HCT116 (cell line): ENCODE measurements at regions not wholly inside any gene's neighbourhood (a gene's known extent, or its start where the extent isn't known, plus 50 kb on each side); places are given as distances from the start of the nearest gene placed in this dataset.

Experiments
- ATF3 ChIP-seq: IDR thresholded peaks from 2 replicates; pipeline ENCODE4 v1.6.1; 2012
- CEBPB ChIP-seq: IDR thresholded peaks from 2 replicates; pipeline ENCODE4 v1.6.1; 2012; ENCODE audit warnings: low read depth
- EGR1 ChIP-seq: IDR thresholded peaks from 2 replicates; pipeline ENCODE4 v1.6.1; 2012; ENCODE audit warnings: low read depth
- EZH2 ChIP-seq: fragments of 200-600 bp; sonication (generic); IDR thresholded peaks from 2 replicates; pipeline ENCODE4 v1.6.1; 2017; ENCODE audit warnings: antibody characterized with exemption, mixed run types
- EZH2phosphoT487 ChIP-seq: fragments of 200-600 bp; IDR thresholded peaks from 2 replicates; pipeline ENCODE4 v1.6.1; 2018; ENCODE audit warnings: antibody characterized with exemption, borderline replicate concordance
- POLR2A ChIP-seq: IDR thresholded peaks from 2 replicates; pipeline ENCODE4 v1.7.0; 2011; ENCODE audit warnings: borderline replicate concordance; ENCODE audit not compliant: insufficient read depth, insufficient read length; ENCODE audit errors: extremely low read depth
- POLR2AphosphoS5 ChIP-seq: IDR thresholded peaks from 2 replicates; pipeline ENCODE4 v1.6.1; 2011; ENCODE audit warnings: mild to moderate bottlenecking, low read depth, low read length, moderate library complexity
- RAD21 ChIP-seq: IDR thresholded peaks from 2 replicates; pipeline ENCODE4 v1.6.1; 2012; ENCODE audit warnings: low read depth, mild to moderate bottlenecking
- YY1 ChIP-seq: IDR thresholded peaks from 2 replicates; pipeline ENCODE4 v1.6.1; 2011; ENCODE audit warnings: low read length, low read depth, moderate library complexity, mild to moderate bottlenecking; ENCODE audit not compliant: insufficient replicate concordance; ENCODE audit errors: extremely low read depth
- ZNF274 ChIP-seq: fragments of 200-500 bp; sonication (Bioruptor generic); IDR thresholded peaks from 2 replicates; pipeline ENCODE4 v1.6.1; 2014; ENCODE audit warnings: mild to moderate bottlenecking, low read depth, low read length, inconsistent platforms
- TF ChIP-seq, protein P1 (sequence below), 3 experiments: fragments of 200-600 bp in 1 of 3; sonication (generic) in 1 of 3; IDR thresholded peaks in 2 of 3; conservative IDR thresholded peaks in 1 of 3; 2 replicates each; pipeline ENCODE4 v1.5.1; 2012 to 2017; ENCODE audit warnings: low read depth in 2 of 3, low read length in 2 of 3, antibody characterized with exemption in 1 of 3, borderline replicate concordance in 1 of 3, control low read depth in 1 of 3, mild to moderate bottlenecking in 1 of 3, mixed read lengths in 1 of 3, mixed run types in 1 of 3, moderate library complexity in 1 of 3; ENCODE audit not compliant: insufficient read depth in 1 of 3
- TF ChIP-seq, protein P2 (sequence below): IDR thresholded peaks from 2 replicates; pipeline ENCODE4 v1.6.1; 2011; ENCODE audit warnings: mild to moderate bottlenecking, low read length, moderate library complexity; ENCODE audit not compliant: insufficient replicate concordance; ENCODE audit errors: extremely low read depth
- TF ChIP-seq, protein P3 (sequence below): IDR thresholded peaks from 2 replicates; pipeline ENCODE4 v1.6.1; 2012; ENCODE audit warnings: low read depth

- TF ChIP-seq ZNF274, result no peak
- TF ChIP-seq, protein P1, sequence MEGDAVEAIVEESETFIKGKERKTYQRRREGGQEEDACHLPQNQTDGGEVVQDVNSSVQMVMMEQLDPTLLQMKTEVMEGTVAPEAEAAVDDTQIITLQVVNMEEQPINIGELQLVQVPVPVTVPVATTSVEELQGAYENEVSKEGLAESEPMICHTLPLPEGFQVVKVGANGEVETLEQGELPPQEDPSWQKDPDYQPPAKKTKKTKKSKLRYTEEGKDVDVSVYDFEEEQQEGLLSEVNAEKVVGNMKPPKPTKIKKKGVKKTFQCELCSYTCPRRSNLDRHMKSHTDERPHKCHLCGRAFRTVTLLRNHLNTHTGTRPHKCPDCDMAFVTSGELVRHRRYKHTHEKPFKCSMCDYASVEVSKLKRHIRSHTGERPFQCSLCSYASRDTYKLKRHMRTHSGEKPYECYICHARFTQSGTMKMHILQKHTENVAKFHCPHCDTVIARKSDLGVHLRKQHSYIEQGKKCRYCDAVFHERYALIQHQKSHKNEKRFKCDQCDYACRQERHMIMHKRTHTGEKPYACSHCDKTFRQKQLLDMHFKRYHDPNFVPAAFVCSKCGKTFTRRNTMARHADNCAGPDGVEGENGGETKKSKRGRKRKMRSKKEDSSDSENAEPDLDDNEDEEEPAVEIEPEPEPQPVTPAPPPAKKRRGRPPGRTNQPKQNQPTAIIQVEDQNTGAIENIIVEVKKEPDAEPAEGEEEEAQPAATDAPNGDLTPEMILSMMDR (IDR thresholded peaks at IDR 0.05 in 2 of 3, conservative IDR thresholded peaks at IDR 0.05 in 1 of 3; ENCODE audit: borderline replicate concordance in 1 of 3, insufficient read depth in 1 of 3, low read depth in 2 of 3, low read length in 2 of 3), result no peak
- TF ChIP-seq POLR2A, result no peak
- TF ChIP-seq, protein P2, sequence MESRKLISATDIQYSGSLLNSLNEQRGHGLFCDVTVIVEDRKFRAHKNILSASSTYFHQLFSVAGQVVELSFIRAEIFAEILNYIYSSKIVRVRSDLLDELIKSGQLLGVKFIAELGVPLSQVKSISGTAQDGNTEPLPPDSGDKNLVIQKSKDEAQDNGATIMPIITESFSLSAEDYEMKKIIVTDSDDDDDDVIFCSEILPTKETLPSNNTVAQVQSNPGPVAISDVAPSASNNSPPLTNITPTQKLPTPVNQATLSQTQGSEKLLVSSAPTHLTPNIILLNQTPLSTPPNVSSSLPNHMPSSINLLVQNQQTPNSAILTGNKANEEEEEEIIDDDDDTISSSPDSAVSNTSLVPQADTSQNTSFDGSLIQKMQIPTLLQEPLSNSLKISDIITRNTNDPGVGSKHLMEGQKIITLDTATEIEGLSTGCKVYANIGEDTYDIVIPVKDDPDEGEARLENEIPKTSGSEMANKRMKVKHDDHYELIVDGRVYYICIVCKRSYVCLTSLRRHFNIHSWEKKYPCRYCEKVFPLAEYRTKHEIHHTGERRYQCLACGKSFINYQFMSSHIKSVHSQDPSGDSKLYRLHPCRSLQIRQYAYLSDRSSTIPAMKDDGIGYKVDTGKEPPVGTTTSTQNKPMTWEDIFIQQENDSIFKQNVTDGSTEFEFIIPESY, result no peak
- no peak for TF ChIP-seq EGR1
- no peak for TF ChIP-seq RAD21
- no peak for TF ChIP-seq CEBPB
- TF ChIP-seq, protein P3, sequence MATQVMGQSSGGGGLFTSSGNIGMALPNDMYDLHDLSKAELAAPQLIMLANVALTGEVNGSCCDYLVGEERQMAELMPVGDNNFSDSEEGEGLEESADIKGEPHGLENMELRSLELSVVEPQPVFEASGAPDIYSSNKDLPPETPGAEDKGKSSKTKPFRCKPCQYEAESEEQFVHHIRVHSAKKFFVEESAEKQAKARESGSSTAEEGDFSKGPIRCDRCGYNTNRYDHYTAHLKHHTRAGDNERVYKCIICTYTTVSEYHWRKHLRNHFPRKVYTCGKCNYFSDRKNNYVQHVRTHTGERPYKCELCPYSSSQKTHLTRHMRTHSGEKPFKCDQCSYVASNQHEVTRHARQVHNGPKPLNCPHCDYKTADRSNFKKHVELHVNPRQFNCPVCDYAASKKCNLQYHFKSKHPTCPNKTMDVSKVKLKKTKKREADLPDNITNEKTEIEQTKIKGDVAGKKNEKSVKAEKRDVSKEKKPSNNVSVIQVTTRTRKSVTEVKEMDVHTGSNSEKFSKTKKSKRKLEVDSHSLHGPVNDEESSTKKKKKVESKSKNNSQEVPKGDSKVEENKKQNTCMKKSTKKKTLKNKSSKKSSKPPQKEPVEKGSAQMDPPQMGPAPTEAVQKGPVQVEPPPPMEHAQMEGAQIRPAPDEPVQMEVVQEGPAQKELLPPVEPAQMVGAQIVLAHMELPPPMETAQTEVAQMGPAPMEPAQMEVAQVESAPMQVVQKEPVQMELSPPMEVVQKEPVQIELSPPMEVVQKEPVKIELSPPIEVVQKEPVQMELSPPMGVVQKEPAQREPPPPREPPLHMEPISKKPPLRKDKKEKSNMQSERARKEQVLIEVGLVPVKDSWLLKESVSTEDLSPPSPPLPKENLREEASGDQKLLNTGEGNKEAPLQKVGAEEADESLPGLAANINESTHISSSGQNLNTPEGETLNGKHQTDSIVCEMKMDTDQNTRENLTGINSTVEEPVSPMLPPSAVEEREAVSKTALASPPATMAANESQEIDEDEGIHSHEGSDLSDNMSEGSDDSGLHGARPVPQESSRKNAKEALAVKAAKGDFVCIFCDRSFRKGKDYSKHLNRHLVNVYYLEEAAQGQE, result no peak
- TF ChIP-seq EZH2, result no peak
- no peak for TF ChIP-seq EZH2phosphoT487
- TF ChIP-seq POLR2AphosphoS5, result no peak
- TF ChIP-seq YY1, result no peak
- no peak for TF ChIP-seq ATF3
Measured at GRCh38 chr6:91498576-91498975, 911.7 kb upstream of the MAP3K7 start.
